ENCODE measurements at regions not wholly inside any gene's neighbourhood (a gene's known extent, or its start where the extent isn't known, plus 50 kb on each side); places are given as distances from the start of the nearest gene placed in this dataset.

DNA sequence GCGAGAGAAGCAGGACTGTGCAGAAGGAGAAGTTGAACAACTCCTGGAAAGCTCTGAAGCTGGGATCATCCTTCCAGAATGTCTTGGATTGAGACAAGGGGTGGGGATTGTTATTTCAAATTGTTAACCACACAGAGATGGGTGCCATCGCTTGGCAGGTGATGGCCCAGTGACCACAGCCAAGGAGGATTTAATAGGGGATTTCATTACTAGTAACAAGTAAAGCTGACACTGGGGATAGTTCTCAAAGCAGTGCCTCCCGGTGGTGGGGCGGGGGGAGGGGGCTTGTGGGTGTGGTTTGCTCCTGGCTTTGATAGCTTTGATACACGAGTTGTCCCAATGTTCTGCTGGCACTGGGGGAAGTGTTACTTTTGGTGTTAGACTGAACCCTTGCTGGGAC is 59.2 kb downstream of the ZNF503 start:
- no peak overlapping the region for H3K4me3 Mint-ChIP-seq
- Histone ChIP-seq H3K4me1 (ENCODE audit: control insufficient read depth, insufficient read depth, low read length) (no peaks in the 10 kb centered on the region), H3K27ac (ENCODE audit: low read depth, low read length) (no peak overlapping the region), H3K9ac (ENCODE audit: extremely low read depth, low read length, poor library complexity, severe bottlenecking) (no peak overlapping the region), H3K4me3 (ENCODE audit: low read length) (no peak overlapping the region), H3K36me3 (ENCODE audit: control insufficient read depth, insufficient read depth, low read length) (no peaks in the 10 kb centered on the region), H3K9me3 (ENCODE audit: control insufficient read depth, low read length) (no peaks in the 10 kb centered on the region), H3K27me3 (ENCODE audit: control insufficient read depth, insufficient read depth, low read length, poor library complexity, severe bottlenecking) (no peaks in the 10 kb centered on the region)
- TF ChIP-seq CTCF (conservative IDR thresholded peaks at IDR 0.05): no peak
- peaks cover 5% of the 10 kb centered on the region for H3K9me3 Mint-ChIP-seq
- no peak overlapping the region for H3K27ac Mint-ChIP-seq
- H3K27me3 Mint-ChIP-seq (ENCODE audit: insufficient read depth): no peaks in the 10 kb centered on the region
- no peaks in the 10 kb centered on the region for H3K36me3 Mint-ChIP-seq (ENCODE audit: low read depth)
- WGBS, 2 experiments (ENCODE audit: insufficient coverage in 1 of 2, insufficient read length in 1 of 2): 64 to 100% methylated on average over 1 to 5 of the region's 5 CpGs
- H3K4me1 Mint-ChIP-seq: peaks cover 4% of the 10 kb centered on the region
- DNase-seq: no peak

GRCh38 chr10:75335983-75336382 is 65.6 kb downstream of the ZNF503 start:
- no peak for DNase-seq
- Histone ChIP-seq H3K9ac (ENCODE audit: extremely low read depth, low read length, poor library complexity, severe bottlenecking) (no peak overlapping the region), H3K9me3 (ENCODE audit: control insufficient read depth, low read length) (peaks cover 6% of the 10 kb centered on the region), H3K4me3 (ENCODE audit: low read length) (no peak overlapping the region), H3K27ac (ENCODE audit: low read depth, low read length) (no peak overlapping the region), H3K27me3 (ENCODE audit: control insufficient read depth, insufficient read depth, low read length, poor library complexity, severe bottlenecking) (no peaks in the 10 kb centered on the region), H3K4me1 (ENCODE audit: control insufficient read depth, insufficient read depth, low read length) (no peaks in the 10 kb centered on the region), H3K36me3 (ENCODE audit: control insufficient read depth, insufficient read depth, low read length) (no peaks in the 10 kb centered on the region)
- H3K27ac Mint-ChIP-seq: no peak overlapping the region
- H3K36me3 Mint-ChIP-seq (ENCODE audit: low read depth): no peaks in the 10 kb centered on the region
- peaks cover 28% of the 10 kb centered on the region for H3K9me3 Mint-ChIP-seq
- peaks cover 4% of the 10 kb centered on the region for H3K27me3 Mint-ChIP-seq (ENCODE audit: insufficient read depth)
- H3K4me3 Mint-ChIP-seq: no peak overlapping the region
- no peak for TF ChIP-seq CTCF (conservative IDR thresholded peaks at IDR 0.05)
- no peaks in the 10 kb centered on the region for H3K4me1 Mint-ChIP-seq

GRCh38 chr10:75335191-75335590 is 66.4 kb downstream of the ZNF503 start:
- H3K9me3 Mint-ChIP-seq: peaks cover 28% of the 10 kb centered on the region
- H3K27me3 ChIP-seq (ENCODE audit: control insufficient read depth, insufficient read depth, low read length, poor library complexity, severe bottlenecking): no peaks in the 10 kb centered on the region
- H3K4me3 ChIP-seq (ENCODE audit: low read length): no peak overlapping the region
- no peak overlapping the region for H3K4me3 Mint-ChIP-seq
- no peak overlapping the region for H3K9ac ChIP-seq (ENCODE audit: extremely low read depth, low read length, poor library complexity, severe bottlenecking)
- TF ChIP-seq CTCF (conservative IDR thresholded peaks at IDR 0.05): no peak
- WGBS, 2 experiments (ENCODE audit: insufficient coverage in 1 of 2, insufficient read length in 1 of 2): 100% methylated on average over 1 of the region's 1 CpG
- H3K9me3 ChIP-seq (ENCODE audit: control insufficient read depth, low read length): peaks cover 6% of the 10 kb centered on the region
- H3K4me1 Mint-ChIP-seq: no peaks in the 10 kb centered on the region
- H3K27me3 Mint-ChIP-seq (ENCODE audit: insufficient read depth): peaks cover 5% of the 10 kb centered on the region
- no peak overlapping the region for H3K27ac ChIP-seq (ENCODE audit: low read depth, low read length)
- no peak overlapping the region for H3K27ac Mint-ChIP-seq
- no peaks in the 10 kb centered on the region for H3K36me3 Mint-ChIP-seq (ENCODE audit: low read depth)
- DNase-seq: no peak
- H3K36me3 ChIP-seq (ENCODE audit: control insufficient read depth, insufficient read depth, low read length): no peaks in the 10 kb centered on the region
- H3K4me1 ChIP-seq (ENCODE audit: control insufficient read depth, insufficient read depth, low read length): no peaks in the 10 kb centered on the region
